Adrenal gland (tissue), 5 donors: ENCODE measurements at regions not wholly inside any gene's neighbourhood (a gene's known extent, or its start where the extent isn't known, plus 50 kb on each side); places are given as distances from the start of the nearest gene placed in this dataset.

Experiments
- CTCF ChIP-seq, 6 experiments: fragments of 450-650 bp in 4 of 6; fragments of 200-600 bp in 2 of 6; sonication (generic) in 1 of 6; IDR thresholded peaks; 1 replicate in 5 of 6; 2 replicates in 1 of 6; pipeline versions ENCODE4 v1.5.1 to v1.8.0; 2016 to 2021; ENCODE audit warnings: antibody characterized with exemption in 6 of 6, mild to moderate bottlenecking in 2 of 6, moderate library complexity in 1 of 6
- POLR2A ChIP-seq, 2 donors: fragments of 450-650 bp; IDR thresholded peaks; one replicate each; pipeline ENCODE4 v1.6.1; 2017; ENCODE audit warnings: antibody characterized with exemption in 2 of 2, mild to moderate bottlenecking in 2 of 2, moderate library complexity in 1 of 2
- donor health status: DM: no; HTN: no; CAD: no.

GRCh38 chr9:105957830-105958229, 263.5 kb downstream of the TMEM38B start:
- no peak for TF ChIP-seq POLR2A (IDR thresholded peaks at IDR 0.05)
- no peak for TF ChIP-seq CTCF (IDR thresholded peaks at IDR 0.05)
